AG09309 (cell line): ENCODE measurements at regions not wholly inside any gene's neighbourhood (a gene's known extent, or its start where the extent isn't known, plus 50 kb on each side); places are given as distances from the start of the nearest gene placed in this dataset.

Experiments
- DNase-seq: peaks from one replicate; pipeline ENCODE4 v3.0.0-alpha.2; 2010; ENCODE audit warnings: low read depth
- H3K4me3 ChIP-seq: 2 replicates; pipeline ENCODE4 v1.5.1; 2011; ENCODE audit warnings: mild to moderate bottlenecking, low read depth, low read length, moderate library complexity; ENCODE audit not compliant: control insufficient read depth
- TF ChIP-seq, protein P1 (sequence below): IDR thresholded peaks from 2 replicates; pipeline ENCODE4 v1.5.1; 2011; ENCODE audit warnings: mild to moderate bottlenecking, low read depth, low read length, inconsistent platforms; ENCODE audit not compliant: insufficient read depth, control insufficient read depth; ENCODE audit errors: missing control alignments

DNA sequence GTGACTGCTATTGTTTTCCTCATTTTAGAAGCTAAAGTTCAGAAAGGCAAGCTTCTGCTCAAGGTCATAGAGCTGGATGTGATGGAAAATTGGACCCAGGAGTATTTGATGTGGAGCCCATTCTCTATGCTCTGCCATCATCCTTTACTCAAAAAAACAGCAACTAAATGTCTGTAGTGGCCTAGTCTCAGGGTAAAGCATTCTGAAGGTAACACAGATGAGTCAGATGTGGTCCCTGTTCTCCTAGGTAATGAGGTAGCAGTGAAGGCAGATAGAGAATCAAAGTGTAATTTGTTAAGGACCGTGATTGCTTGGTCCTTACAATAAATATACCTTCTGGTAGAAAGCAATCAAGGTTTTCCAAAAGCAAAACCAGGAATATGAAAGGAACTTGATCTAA is 84.4 kb upstream of the SPON1 start:
- no peak overlapping the region for H3K4me3 ChIP-seq
- TF ChIP-seq, protein P1, sequence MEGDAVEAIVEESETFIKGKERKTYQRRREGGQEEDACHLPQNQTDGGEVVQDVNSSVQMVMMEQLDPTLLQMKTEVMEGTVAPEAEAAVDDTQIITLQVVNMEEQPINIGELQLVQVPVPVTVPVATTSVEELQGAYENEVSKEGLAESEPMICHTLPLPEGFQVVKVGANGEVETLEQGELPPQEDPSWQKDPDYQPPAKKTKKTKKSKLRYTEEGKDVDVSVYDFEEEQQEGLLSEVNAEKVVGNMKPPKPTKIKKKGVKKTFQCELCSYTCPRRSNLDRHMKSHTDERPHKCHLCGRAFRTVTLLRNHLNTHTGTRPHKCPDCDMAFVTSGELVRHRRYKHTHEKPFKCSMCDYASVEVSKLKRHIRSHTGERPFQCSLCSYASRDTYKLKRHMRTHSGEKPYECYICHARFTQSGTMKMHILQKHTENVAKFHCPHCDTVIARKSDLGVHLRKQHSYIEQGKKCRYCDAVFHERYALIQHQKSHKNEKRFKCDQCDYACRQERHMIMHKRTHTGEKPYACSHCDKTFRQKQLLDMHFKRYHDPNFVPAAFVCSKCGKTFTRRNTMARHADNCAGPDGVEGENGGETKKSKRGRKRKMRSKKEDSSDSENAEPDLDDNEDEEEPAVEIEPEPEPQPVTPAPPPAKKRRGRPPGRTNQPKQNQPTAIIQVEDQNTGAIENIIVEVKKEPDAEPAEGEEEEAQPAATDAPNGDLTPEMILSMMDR, result no peak
- DNase-seq, result no peak

DNA sequence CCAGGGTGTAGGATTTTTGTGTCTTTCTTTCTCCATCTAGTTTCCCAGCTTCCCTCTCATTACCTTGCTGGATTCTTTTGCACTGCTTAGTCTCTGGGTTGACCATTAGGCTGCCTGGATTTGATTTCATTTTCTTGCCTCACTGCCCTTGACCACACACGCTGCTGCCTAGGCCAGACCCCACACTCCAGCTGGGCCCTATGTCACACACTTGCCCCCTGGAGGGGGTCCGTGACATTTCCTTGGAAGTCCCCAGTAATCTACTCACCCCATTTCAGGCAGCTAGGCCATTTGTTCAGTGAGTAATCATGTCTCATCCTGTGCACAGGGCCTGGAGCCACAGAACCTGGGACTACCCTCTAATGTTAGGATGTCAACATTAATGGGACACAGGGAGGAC is 81.9 kb upstream of the SPON1 start:
- TF ChIP-seq, protein P1, result no peak
- H3K4me3 ChIP-seq, result no peak overlapping the region
- no peak for DNase-seq

DNA sequence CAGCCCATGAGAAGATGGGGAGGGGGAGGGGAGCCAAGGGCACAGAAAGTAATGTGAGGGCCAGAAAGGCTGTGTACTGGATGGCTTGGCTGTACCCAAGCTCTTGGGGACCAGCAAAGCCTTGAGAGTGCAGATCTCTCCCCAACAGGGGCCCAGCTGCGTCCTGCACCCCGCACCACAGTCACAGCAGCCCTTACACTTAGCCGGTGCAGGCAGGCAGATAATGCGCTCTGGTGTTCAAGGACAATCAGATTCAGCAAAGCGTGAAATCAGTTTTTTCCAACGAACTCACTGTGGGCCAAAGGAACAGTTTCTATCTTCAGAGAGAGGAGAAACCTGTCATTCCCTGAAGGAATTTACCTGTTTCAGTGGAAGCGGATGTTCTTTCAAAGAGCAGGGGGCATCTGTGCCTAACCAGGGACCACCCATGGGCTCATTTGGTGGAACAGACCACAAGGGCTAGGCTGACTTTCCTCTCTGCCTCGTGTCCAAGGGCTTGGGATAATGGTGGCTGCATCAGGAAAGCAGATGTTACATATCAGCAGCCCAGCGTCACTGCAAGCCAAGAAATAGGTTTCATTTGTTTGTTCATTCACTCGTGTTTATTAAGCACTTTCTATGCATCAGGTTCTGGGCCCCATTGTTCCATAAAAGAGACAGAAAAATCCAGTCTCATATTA is 81.2 kb upstream of the SPON1 start:
- DNase-seq, result no peak
- no peak overlapping the region for H3K4me3 ChIP-seq
- TF ChIP-seq, protein P1, result no peak

DNA sequence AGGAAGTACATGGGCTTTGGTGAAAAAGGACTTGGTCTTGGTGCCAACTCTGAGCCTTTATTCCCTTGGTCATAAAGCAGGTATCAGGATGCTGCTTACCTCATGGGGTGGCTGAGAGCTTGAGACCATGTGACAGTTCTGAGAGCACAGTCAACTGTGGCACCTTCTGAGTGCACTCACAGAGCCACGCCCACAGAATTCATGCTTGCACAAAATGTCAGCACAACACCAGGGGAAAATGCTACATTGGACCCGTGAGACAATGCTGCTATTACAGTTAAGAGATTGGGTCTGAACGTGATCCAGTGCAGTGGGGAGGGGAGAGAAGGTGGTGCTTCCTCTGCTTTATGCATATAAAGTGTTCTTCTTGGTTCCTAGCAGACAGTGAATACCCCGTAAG is 79.5 kb upstream of the SPON1 start:
- TF ChIP-seq, protein P1, result no peak
- no peak for DNase-seq
- no peak overlapping the region for H3K4me3 ChIP-seq

DNA sequence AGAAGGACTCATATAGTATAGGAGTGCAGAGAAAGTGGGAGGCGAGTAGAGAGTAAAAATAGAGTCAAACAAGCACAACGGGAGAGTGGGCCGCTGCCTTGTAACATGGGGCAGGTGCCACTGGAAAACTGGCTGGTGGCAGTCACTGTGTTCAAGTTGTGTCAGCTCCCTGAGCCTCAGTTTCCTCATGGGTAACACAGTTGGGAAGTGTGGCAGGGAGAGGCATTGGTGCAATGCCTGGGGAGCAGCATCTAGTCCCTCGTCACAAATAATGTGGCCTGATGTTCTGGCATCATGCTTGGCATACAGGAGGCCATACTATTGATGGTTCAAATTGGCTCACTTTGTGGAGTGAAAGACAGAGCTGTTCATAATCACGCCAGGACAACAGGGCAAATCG is 78.9 kb upstream of the SPON1 start:
- no peak for DNase-seq
- no peak overlapping the region for H3K4me3 ChIP-seq
- TF ChIP-seq, protein P1, result no peak

DNA sequence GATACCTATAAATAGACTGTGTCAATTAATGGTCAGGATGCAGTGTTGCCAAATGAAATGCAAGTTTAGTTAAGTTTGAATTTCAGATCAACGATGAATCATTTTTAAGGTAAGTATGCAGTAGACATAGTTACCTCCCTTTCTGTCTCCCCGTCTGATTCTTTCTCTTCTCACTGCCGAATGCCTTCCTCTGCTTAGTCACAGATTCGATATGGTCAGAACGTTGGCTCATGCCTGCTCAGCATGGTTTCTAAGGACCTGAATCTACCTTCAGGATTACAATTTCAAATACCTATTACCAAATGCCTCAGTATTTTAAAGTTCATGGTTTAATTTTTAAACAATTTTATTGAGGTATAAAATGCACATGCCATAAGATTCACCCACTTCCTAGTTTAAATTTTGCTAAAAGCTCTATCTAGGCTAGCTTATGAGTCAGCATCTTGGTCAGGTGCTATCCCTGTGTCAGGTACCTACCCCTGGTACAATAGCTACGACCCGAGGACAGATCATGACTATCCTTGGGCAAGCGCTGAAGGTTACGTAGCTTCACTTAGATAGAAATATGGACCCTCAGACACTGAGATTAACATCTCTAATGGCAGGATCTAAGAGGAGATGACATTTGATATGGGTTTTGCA is 78.2 kb upstream of the SPON1 start:
- no peak for DNase-seq
- TF ChIP-seq, protein P1, result no peak
- H3K4me3 ChIP-seq, result no peak overlapping the region
